ENCODE measurements at regions not wholly inside any gene's neighbourhood (a gene's known extent, or its start where the extent isn't known, plus 50 kb on each side); places are given as distances from the start of the nearest gene placed in this dataset.
"Not testable (repeated sequence)": the region's sequence is repeated elsewhere in the genome, so short reads cannot be mapped to it uniquely, and the experiment has no call there.

- H3K27me3 Mint-ChIP-seq (ENCODE audit: low read depth): peaks cover 3% of the 10 kb centered on the region
Observed at GRCh38 chr13:26485288-26485687, 72.2 kb upstream of the WASF3 start.

GRCh38 chr13:26485786-26486185 is 71.7 kb upstream of the WASF3 start:
- H3K9me3 Mint-ChIP-seq: no peaks in the 10 kb centered on the region
- no peak overlapping the region for H3K4me3 Mint-ChIP-seq
- peaks cover 6% of the 10 kb centered on the region for H3K4me1 Mint-ChIP-seq
- no peak overlapping the region for H3K27ac Mint-ChIP-seq
- H3K27me3 Mint-ChIP-seq (ENCODE audit: low read depth): peaks cover 3% of the 10 kb centered on the region
- H3K36me3 Mint-ChIP-seq (ENCODE audit: low read depth): no peaks in the 10 kb centered on the region
- TF ChIP-seq CTCF (IDR thresholded peaks at IDR 0.05; ENCODE audit: unreplicated experiment in 3 of 3): no peak

More at GRCh38 chr13:26485288-26485687, 72.2 kb upstream of the WASF3 start:
- no peak overlapping the region for H3K27ac Mint-ChIP-seq
- peaks cover 10% of the 10 kb centered on the region for H3K4me1 Mint-ChIP-seq
- H3K4me3 Mint-ChIP-seq: no peak overlapping the region
- TF ChIP-seq CTCF (IDR thresholded peaks at IDR 0.05; ENCODE audit: unreplicated experiment in 3 of 3): no peak
- H3K9me3 Mint-ChIP-seq: no peaks in the 10 kb centered on the region
- H3K36me3 Mint-ChIP-seq (ENCODE audit: low read depth): no peaks in the 10 kb centered on the region

- Mint-ChIP-seq H3K4me1 (peaks cover 6% of the 10 kb centered on the region), H3K36me3 (ENCODE audit: low read depth) (no peaks in the 10 kb centered on the region), H3K9me3 (no peaks in the 10 kb centered on the region)
Observed at GRCh38 chr13:26486550-26486949, 70.9 kb upstream of the WASF3 start.

GRCh38 chr13:26487781-26488180 is 69.7 kb upstream of the WASF3 start:
- TF ChIP-seq CTCF (IDR thresholded peaks at IDR 0.05; ENCODE audit: unreplicated experiment in 3 of 3): no peak
- H3K27me3 Mint-ChIP-seq (ENCODE audit: low read depth): peaks cover 3% of the 10 kb centered on the region
- H3K27ac Mint-ChIP-seq: no peak overlapping the region
- peaks cover 6% of the 10 kb centered on the region for H3K4me1 Mint-ChIP-seq
- H3K9me3 Mint-ChIP-seq: no peaks in the 10 kb centered on the region
- H3K4me3 Mint-ChIP-seq: no peak overlapping the region
- no peaks in the 10 kb centered on the region for H3K36me3 Mint-ChIP-seq (ENCODE audit: low read depth)

More at GRCh38 chr13:26486550-26486949, 70.9 kb upstream of the WASF3 start:
- peak overlapping the region in 2 of 3 experiments; percentile 16 to 17 for H3K27ac Mint-ChIP-seq
- peaks cover 3% of the 10 kb centered on the region for H3K27me3 Mint-ChIP-seq (ENCODE audit: low read depth)
- no peak overlapping the region for H3K4me3 Mint-ChIP-seq
- no peak for TF ChIP-seq CTCF (IDR thresholded peaks at IDR 0.05; ENCODE audit: unreplicated experiment in 3 of 3)

- Mint-ChIP-seq H3K27me3 (ENCODE audit: low read depth) (peaks cover 3% of the 10 kb centered on the region), H3K4me3 (no peak overlapping the region), H3K4me1 (peaks cover 6% of the 10 kb centered on the region), H3K36me3 (ENCODE audit: low read depth) (no peaks in the 10 kb centered on the region), H3K27ac (no peak overlapping the region), H3K9me3 (no peaks in the 10 kb centered on the region)
- no peak for TF ChIP-seq CTCF (IDR thresholded peaks at IDR 0.05; ENCODE audit: unreplicated experiment in 3 of 3)
Observed at GRCh38 chr13:26488236-26489003, 69.1 kb upstream of the WASF3 start.

- not testable (repeated sequence) for H3K27me3 Mint-ChIP-seq (ENCODE audit: low read depth); H3K27ac Mint-ChIP-seq; H3K36me3 Mint-ChIP-seq (ENCODE audit: low read depth); H3K9me3 Mint-ChIP-seq; H3K4me3 Mint-ChIP-seq
- H3K4me1 Mint-ChIP-seq: peaks cover 22% of the 10 kb centered on the region
Observed at GRCh38 chr13:26492301-26492700, 65.2 kb upstream of the WASF3 start.

Data from nephron (organoid).